ENCODE measurements at regions not wholly inside any gene's neighbourhood (a gene's known extent, or its start where the extent isn't known, plus 50 kb on each side); places are given as distances from the start of the nearest gene placed in this dataset.

DNA sequence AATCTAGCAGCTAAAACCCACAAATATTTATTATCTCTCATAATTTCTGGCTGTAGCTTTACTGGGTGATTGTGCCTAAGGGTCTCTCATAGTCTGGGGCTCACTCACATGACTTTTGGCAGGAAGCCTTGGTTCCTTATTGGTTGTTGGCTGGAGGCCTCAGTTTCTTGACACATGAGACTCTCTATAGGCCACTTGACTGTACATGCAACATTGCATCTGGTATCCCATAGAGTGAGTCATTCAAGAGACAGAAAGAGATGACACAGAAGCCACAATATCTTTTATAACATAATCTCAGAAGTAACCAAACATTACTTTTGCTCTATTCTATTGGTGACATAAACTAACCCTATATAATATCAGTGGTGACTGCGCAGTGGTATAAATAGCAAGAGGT lies 128.5 kb upstream of the HNRNPU start:
- no peak for TF ChIP-seq POLR2A (IDR thresholded peaks at IDR 0.05; ENCODE audit: low read depth, low read length)
- no peak for TF ChIP-seq SPI1 (IDR thresholded peaks at IDR 0.05; ENCODE audit: low read depth, low read length)
- TF ChIP-seq POLR2AphosphoS5 (IDR thresholded peaks at IDR 0.05; ENCODE audit: low read depth, low read length) = no peak
- TF ChIP-seq TAF1 (IDR thresholded peaks at IDR 0.05; ENCODE audit: low read depth, low read length) = no peak
